ENCODE measurements at regions not wholly inside any gene's neighbourhood (a gene's known extent, or its start where the extent isn't known, plus 50 kb on each side); places are given as distances from the start of the nearest gene placed in this dataset.

GRCh38 chr17:14886200-14886739 is 378.9 kb downstream of the PMP22 start:
- DNase-seq (ENCODE audit: low spot score) = no peak

GRCh38 chr17:14882131-14882530 is 383.0 kb downstream of the PMP22 start:
- peak; percentile 2 for DNase-seq (ENCODE audit: low spot score)

GRCh38 chr17:14875557-14876412 is 389.3 kb downstream of the PMP22 start:
- no peak for DNase-seq (ENCODE audit: low spot score)

- no peak for DNase-seq (ENCODE audit: low spot score)
Measured at GRCh38 chr17:14873996-14874395, 391.1 kb downstream of the PMP22 start.

- DNase-seq (ENCODE audit: low spot score) = no peak
Measured at GRCh38 chr17:14873540-14873939, 391.6 kb downstream of the PMP22 start.

GRCh38 chr17:14871921-14872320 is 393.2 kb downstream of the PMP22 start:
- peak; percentile 40 for DNase-seq (ENCODE audit: low spot score)

- DNase-seq (ENCODE audit: low spot score) = peak; percentile 14
Measured at GRCh38 chr17:14866266-14866665, 398.9 kb downstream of the PMP22 start.

- DNase-seq (ENCODE audit: low spot score) = no peak
Measured at GRCh38 chr17:14864127-14864526, 401.0 kb downstream of the PMP22 start.

GRCh38 chr17:14859542-14859941 is 405.6 kb downstream of the PMP22 start:
- DNase-seq (ENCODE audit: low spot score) = no peak

- DNase-seq (ENCODE audit: low spot score) = no peak
Measured at GRCh38 chr17:14856176-14856575, 408.9 kb downstream of the PMP22 start.

GRCh38 chr17:14854691-14855090 is 410.4 kb downstream of the PMP22 start:
- DNase-seq (ENCODE audit: low spot score) = no peak

- peak; percentile 31 for DNase-seq (ENCODE audit: low spot score)
Measured at GRCh38 chr17:14845591-14846281, 419.4 kb downstream of the PMP22 start.

- no peak for DNase-seq (ENCODE audit: low spot score)
Measured at GRCh38 chr17:14843086-14843795, 421.9 kb downstream of the PMP22 start.

GRCh38 chr17:14840616-14841231 is 424.4 kb downstream of the PMP22 start:
- peak; percentile 23 for DNase-seq (ENCODE audit: low spot score)

GRCh38 chr17:14838567-14838966 is 426.6 kb downstream of the PMP22 start:
- no peak for DNase-seq (ENCODE audit: low spot score)

- peak; percentile 65 for DNase-seq (ENCODE audit: low spot score)
Measured at GRCh38 chr17:14833201-14833785, 431.8 kb downstream of the PMP22 start.

GRCh38 chr17:14831491-14831890 is 433.6 kb downstream of the PMP22 start:
- DNase-seq (ENCODE audit: low spot score) = no peak

GRCh38 chr17:14827396-14827919 is 437.7 kb downstream of the PMP22 start:
- no peak for DNase-seq (ENCODE audit: low spot score)

GRCh38 chr17:14826358-14826757 is 438.8 kb downstream of the PMP22 start:
- DNase-seq (ENCODE audit: low spot score) = no peak

- DNase-seq (ENCODE audit: low spot score) = no peak
Measured at GRCh38 chr17:14818469-14818868, 446.7 kb downstream of the PMP22 start.

- no peak for DNase-seq (ENCODE audit: low spot score)
Measured at GRCh38 chr17:14815079-14815478, 450.0 kb downstream of the PMP22 start.

Data from GM03348 (cell line).